Stimulated activated CD4-positive, alpha-beta T cell treated with anti-CD3 and anti-CD28 coated beads, Interleukin-2, amount 100 ng/mL, for 48 hours (primary cell): ENCODE measurements at regions not wholly inside any gene's neighbourhood (a gene's known extent, or its start where the extent isn't known, plus 50 kb on each side); places are given as distances from the start of the nearest gene placed in this dataset.
A peak's percentile ranks its signal among the peaks of the same experiment; 100 is the strongest.

Source experiments
- DNase-seq, 2 donors: peaks; one replicate each; pipeline ENCODE4 v3.0.0-alpha.2; 2020

GRCh38 chr13:48181482-48182145 is 51.4 kb upstream of the ITM2B start:
- DNase-seq: no peak

- no peak for DNase-seq
Observed at GRCh38 chr13:48178126-48178525, 54.9 kb upstream of the ITM2B start.

GRCh38 chr13:48176781-48177180 is 56.2 kb upstream of the ITM2B start:
- DNase-seq: no peak

GRCh38 chr13:48175185-48175584 is 57.8 kb upstream of the ITM2B start:
- no peak for DNase-seq

- no peak for DNase-seq
Observed at GRCh38 chr13:48167866-48168265, 65.1 kb upstream of the ITM2B start.

GRCh38 chr13:48165727-48166126 is 67.3 kb upstream of the ITM2B start:
- no peak for DNase-seq

GRCh38 chr13:48165063-48165462 is 67.9 kb upstream of the ITM2B start:
- no peak for DNase-seq

- no peak for DNase-seq
Observed at GRCh38 chr13:48163061-48163460, 68.2 kb upstream of the MED4 start.

- DNase-seq: no peak
Observed at GRCh38 chr13:48162217-48162616, 67.3 kb upstream of the MED4 start.

- no peak for DNase-seq
Observed at GRCh38 chr13:48161530-48162179, 66.8 kb upstream of the MED4 start.

- no peak for DNase-seq
Observed at GRCh38 chr13:48160606-48161278, 65.8 kb upstream of the MED4 start.

- no peak for DNase-seq
Observed at GRCh38 chr13:48159826-48160225, 64.9 kb upstream of the MED4 start.

- no peak for DNase-seq
Observed at GRCh38 chr13:48159401-48159800, 64.5 kb upstream of the MED4 start.

- DNase-seq: no peak
Observed at GRCh38 chr13:48158915-48159314, 64.0 kb upstream of the MED4 start.

- DNase-seq: no peak
Observed at GRCh38 chr13:48158290-48158689, 63.4 kb upstream of the MED4 start.

GRCh38 chr13:48156466-48156865 is 61.6 kb upstream of the MED4 start:
- DNase-seq: peak; percentile 53 to 56

GRCh38 chr13:48155848-48156247 is 60.9 kb upstream of the MED4 start:
- DNase-seq: no peak

GRCh38 chr13:48154671-48155070 is 59.8 kb upstream of the MED4 start:
- no peak for DNase-seq

- no peak for DNase-seq
Observed at GRCh38 chr13:48153186-48153585, 58.3 kb upstream of the MED4 start.

- DNase-seq: no peak
Observed at GRCh38 chr13:48151363-48152161, 56.7 kb upstream of the MED4 start.

- DNase-seq: no peak
Observed at GRCh38 chr13:48148454-48148853, 53.5 kb upstream of the MED4 start.

- no peak for DNase-seq
Observed at GRCh38 chr13:48146636-48147035, 51.7 kb upstream of the MED4 start.

GRCh38 chr13:48146122-48146521 is 51.2 kb upstream of the MED4 start:
- no peak for DNase-seq
